H9 (cell line): ENCODE measurements at regions not wholly inside any gene's neighbourhood (a gene's known extent, or its start where the extent isn't known, plus 50 kb on each side); places are given as distances from the start of the nearest gene placed in this dataset.
A peak's percentile ranks its signal among the peaks of the same experiment; 100 is the strongest.

Experiments used
- DNase-seq: peaks from one replicate; pipeline ENCODE4 v3.0.0-alpha.2; 2017
- H2AFZ ChIP-seq: one replicate; pipeline ENCODE4 v1.6.1; 2013; ENCODE audit warnings: mild to moderate bottlenecking, low read length, control low read depth, moderate library complexity
- H2AK5ac ChIP-seq: 2 replicates; pipeline ENCODE4 v1.6.1; 2013; ENCODE audit warnings: low read length, control low read depth, mixed read lengths; ENCODE audit not compliant: insufficient read length
- H2BK120ac ChIP-seq: one replicate; pipeline ENCODE4 v1.6.1; 2013; ENCODE audit warnings: low read depth, mild to moderate bottlenecking, low read length, control low read depth, inconsistent platforms; ENCODE audit not compliant: poor library complexity, severe bottlenecking
- H2BK12ac ChIP-seq: 2 replicates; pipeline ENCODE4 v1.6.1; 2013; ENCODE audit warnings: low read length, control low read depth, mixed read lengths, low read depth; ENCODE audit not compliant: insufficient read length
- H2BK15ac ChIP-seq: 2 replicates; pipeline ENCODE4 v1.6.1; 2013; ENCODE audit warnings: low read depth, low read length, control low read depth
- H2BK20ac ChIP-seq: one replicate; pipeline ENCODE4 v1.6.1; 2013; ENCODE audit warnings: low read depth, mild to moderate bottlenecking, low read length, control low read depth, inconsistent platforms; ENCODE audit not compliant: poor library complexity, severe bottlenecking
- H2BK5ac ChIP-seq: 2 replicates; pipeline ENCODE4 v1.6.1; 2013; ENCODE audit warnings: low read length, control low read depth, mixed read lengths; ENCODE audit not compliant: insufficient read length
- H3K14ac ChIP-seq: 2 replicates; pipeline ENCODE4 v1.6.1; 2013; ENCODE audit warnings: low read length, control low read depth; ENCODE audit not compliant: insufficient read depth
- H3K18ac ChIP-seq: 2 replicates; pipeline ENCODE4 v1.6.1; 2013; ENCODE audit warnings: low read depth, mild to moderate bottlenecking, mixed read lengths, low read length, control low read depth; ENCODE audit not compliant: insufficient read length
- H3K23ac ChIP-seq: 2 replicates; pipeline ENCODE4 v1.6.1; 2013; ENCODE audit warnings: low read length, control low read depth, mixed read lengths, low read depth; ENCODE audit not compliant: insufficient read length
- H3K23me2 ChIP-seq: 2 replicates; pipeline ENCODE4 v1.6.1; 2013; ENCODE audit warnings: low read depth, mild to moderate bottlenecking, mixed read lengths, low read length, control low read depth; ENCODE audit not compliant: insufficient read length, poor library complexity, severe bottlenecking
- H3K27ac ChIP-seq: 2 replicates; pipeline ENCODE4 v1.5.1; 2013; ENCODE audit warnings: low read length, control low read depth, mixed read lengths, low read depth; ENCODE audit not compliant: insufficient read length
- H3K27me3 ChIP-seq: 2 replicates; pipeline ENCODE4 v1.6.1; 2013; ENCODE audit warnings: low read length, control low read depth, inconsistent platforms; ENCODE audit not compliant: insufficient read depth
- H3K4ac ChIP-seq: 2 replicates; pipeline ENCODE4 v1.6.1; 2013; ENCODE audit warnings: low read depth, mild to moderate bottlenecking, control low read depth, inconsistent platforms, low read length, moderate library complexity
- H3K4me1 ChIP-seq: 2 replicates; pipeline ENCODE4 v1.6.1; 2013; ENCODE audit warnings: low read length, control low read depth, inconsistent platforms; ENCODE audit not compliant: insufficient read depth
- H3K4me2 ChIP-seq: 2 replicates; pipeline ENCODE4 v1.6.1; 2013; ENCODE audit warnings: low read length, control low read depth, mixed read lengths; ENCODE audit not compliant: insufficient read length, insufficient read depth
- H3K56ac ChIP-seq: 2 replicates; pipeline ENCODE4 v1.6.1; 2013; ENCODE audit warnings: low read depth, mild to moderate bottlenecking, mixed read lengths, low read length, control low read depth; ENCODE audit not compliant: insufficient read length
- H3K79me1 ChIP-seq: 2 replicates; pipeline ENCODE4 v1.6.1; 2013; ENCODE audit warnings: low read depth, mild to moderate bottlenecking, moderate library complexity, low read length, control low read depth, inconsistent platforms; ENCODE audit not compliant: insufficient read depth, poor library complexity, severe bottlenecking
- H3K79me2 ChIP-seq: 2 replicates; pipeline ENCODE4 v1.6.1; 2013; ENCODE audit warnings: low read length, control low read depth, inconsistent platforms; ENCODE audit not compliant: insufficient read depth
- H3K9ac ChIP-seq: 2 replicates; pipeline ENCODE4 v1.6.1; 2013; ENCODE audit warnings: low read length, control low read depth, mixed read lengths; ENCODE audit not compliant: insufficient read length; ENCODE audit errors: extremely low read depth
- H3K9me3 ChIP-seq: one replicate; pipeline ENCODE4 v1.6.1; 2013; ENCODE audit warnings: low read depth, low read length, inconsistent platforms; ENCODE audit not compliant: control insufficient read depth
- H3T11ph ChIP-seq: one replicate; pipeline ENCODE4 v1.6.1; 2013; ENCODE audit warnings: mild to moderate bottlenecking, low read length, control low read depth, inconsistent platforms
- H4K20me1 ChIP-seq: one replicate; pipeline ENCODE4 v1.6.1; 2013; ENCODE audit not compliant: control insufficient read depth, insufficient read length, insufficient read depth
- H4K5ac ChIP-seq: 2 replicates; pipeline ENCODE4 v1.6.1; 2013; ENCODE audit warnings: low read depth, mild to moderate bottlenecking, mixed read lengths, low read length, control low read depth; ENCODE audit not compliant: insufficient read length
- H4K8ac ChIP-seq: replicated peaks from 2 replicates; pipeline ENCODE4 v1.6.1; 2013; ENCODE audit warnings: low read length, control low read depth, mixed read lengths, low read depth; ENCODE audit not compliant: insufficient read length
- H4K91ac ChIP-seq: 2 replicates; pipeline ENCODE4 v1.6.1; 2013; ENCODE audit warnings: low read depth, mild to moderate bottlenecking, moderate library complexity, mixed read lengths, low read length, control low read depth; ENCODE audit not compliant: insufficient read length
- H3K27ac Mint-ChIP-seq, 3 experiments: 2 replicates in 2 of 3; 3 replicates in 1 of 3; pipeline ENCODE4 v1.8.0; 2020 to 2021; ENCODE audit warnings: mixed read lengths in 3 of 3, mild to moderate bottlenecking in 1 of 3, moderate library complexity in 1 of 3
- H3K27me3 Mint-ChIP-seq: 2 replicates; pipeline ENCODE4 v1.8.0; 2021; ENCODE audit warnings: low read depth, mild to moderate bottlenecking, moderate library complexity, mixed read lengths
- H3K36me3 Mint-ChIP-seq, 3 experiments: 2 replicates in 2 of 3; 3 replicates in 1 of 3; pipeline ENCODE4 v1.8.0; 2020 to 2021; ENCODE audit warnings: low read depth in 3 of 3, mixed read lengths in 3 of 3; ENCODE audit not compliant: insufficient read depth in 1 of 3
- H3K4me1 Mint-ChIP-seq, 2 experiments: 2 replicates each; pipeline ENCODE4 v1.8.0; 2020; ENCODE audit warnings: mixed read lengths in 2 of 2
- H3K4me3 Mint-ChIP-seq, 2 experiments: 2 replicates in 1 of 2; 3 replicates in 1 of 2; pipeline ENCODE4 v1.8.0; 2020 to 2021; ENCODE audit warnings: mild to moderate bottlenecking in 2 of 2, mixed read lengths in 2 of 2, moderate library complexity in 1 of 2
- H3K9me3 Mint-ChIP-seq, 2 experiments: 2 replicates in 1 of 2; 3 replicates in 1 of 2; pipeline ENCODE4 v1.8.0; 2020; ENCODE audit warnings: mild to moderate bottlenecking in 2 of 2, mixed read lengths in 2 of 2, moderate library complexity in 1 of 2
- WGBS: extraction: QIAGEN DNeasy Blood & Tissue Kit; methylation state at CpG from one replicate; pipeline ENCODE4 v1.1.7; 2013; ENCODE audit warnings: missing lambda C conversion rate, low lambda C conversion rate, mixed read lengths; ENCODE audit not compliant: insufficient read length; ENCODE audit errors: extremely low coverage; 5-methylcytosine and 5-hydroxymethylcytosine counted together
- TF ChIP-seq, protein P1 (sequence below): fragments of 200-600 bp; sonication (generic); conservative IDR thresholded peaks from 3 replicates; pipeline ENCODE4 v1.8.0; 2021; ENCODE audit warnings: antibody characterized with exemption, mild to moderate bottlenecking

DNA sequence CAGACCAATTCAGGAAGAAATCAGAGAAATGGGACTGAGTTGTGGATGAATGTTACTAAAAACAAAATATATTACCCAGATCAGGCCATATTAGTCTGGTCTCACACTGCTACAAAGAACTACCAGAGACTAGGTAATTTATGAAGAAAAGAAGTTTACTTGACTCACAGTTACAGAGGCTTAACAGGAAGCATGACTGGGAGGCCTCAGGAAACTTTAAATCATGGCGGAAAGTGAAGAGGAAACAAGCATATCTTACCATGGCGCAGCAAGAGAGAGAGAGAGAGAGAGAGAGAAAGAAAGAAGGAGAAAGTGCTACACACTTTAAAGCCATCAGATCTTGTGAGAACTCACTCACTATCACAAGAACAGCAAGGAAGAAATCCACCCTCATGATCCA lies 636.8 kb upstream of the GRM3 start:
- no peak overlapping the region for H2BK12ac ChIP-seq
- no peak overlapping the region for H4K8ac ChIP-seq
- H3K23me2 ChIP-seq, result no peaks in the 10 kb centered on the region
- H3K79me1 ChIP-seq, result no peaks in the 10 kb centered on the region
- no peak overlapping the region for H2BK20ac ChIP-seq
- no CpG with 5 or more reads among the region's 2 CpGs for WGBS
- Mint-ChIP-seq H3K4me1 (peaks cover 7 to 12% of the 10 kb centered on the region in 2 experiments), H3K36me3 (peaks cover 0 to 2% (median 0%) of the 10 kb centered on the region in 3 experiments; a peak in 1 of 7 replicates), H3K9me3 (peaks cover 0 to 7% of the 10 kb centered on the region in 2 experiments; a peak in 1 of 5 replicates), H3K27ac (no peak overlapping the region), H3K27me3 (no peaks in the 10 kb centered on the region), H3K4me3 (no peak overlapping the region)
- no peak overlapping the region for H3K9ac ChIP-seq
- DNase-seq, result no peak
- H2AFZ ChIP-seq, result peak overlapping the region; percentile 16
- H2AK5ac ChIP-seq, result no peak overlapping the region
- no peaks in the 10 kb centered on the region for H3K9me3 ChIP-seq
- no peak overlapping the region for H4K91ac ChIP-seq
- no peak overlapping the region for H4K5ac ChIP-seq
- H3K27ac ChIP-seq, result no peak overlapping the region
- no peak overlapping the region for H3K56ac ChIP-seq
- H3T11ph ChIP-seq, result no peak overlapping the region
- H3K14ac ChIP-seq, result no peak overlapping the region
- H2BK5ac ChIP-seq, result no peak overlapping the region
- H3K18ac ChIP-seq, result no peak overlapping the region
- H4K20me1 ChIP-seq, result no peaks in the 10 kb centered on the region
- no peaks in the 10 kb centered on the region for H3K27me3 ChIP-seq
- no peaks in the 10 kb centered on the region for H3K4me1 ChIP-seq
- no peak overlapping the region for H3K23ac ChIP-seq
- no peak overlapping the region for H2BK15ac ChIP-seq
- no peak overlapping the region for H2BK120ac ChIP-seq
- H3K4ac ChIP-seq, result no peak overlapping the region
- no peaks in the 10 kb centered on the region for H3K79me2 ChIP-seq
- TF ChIP-seq, protein P1, sequence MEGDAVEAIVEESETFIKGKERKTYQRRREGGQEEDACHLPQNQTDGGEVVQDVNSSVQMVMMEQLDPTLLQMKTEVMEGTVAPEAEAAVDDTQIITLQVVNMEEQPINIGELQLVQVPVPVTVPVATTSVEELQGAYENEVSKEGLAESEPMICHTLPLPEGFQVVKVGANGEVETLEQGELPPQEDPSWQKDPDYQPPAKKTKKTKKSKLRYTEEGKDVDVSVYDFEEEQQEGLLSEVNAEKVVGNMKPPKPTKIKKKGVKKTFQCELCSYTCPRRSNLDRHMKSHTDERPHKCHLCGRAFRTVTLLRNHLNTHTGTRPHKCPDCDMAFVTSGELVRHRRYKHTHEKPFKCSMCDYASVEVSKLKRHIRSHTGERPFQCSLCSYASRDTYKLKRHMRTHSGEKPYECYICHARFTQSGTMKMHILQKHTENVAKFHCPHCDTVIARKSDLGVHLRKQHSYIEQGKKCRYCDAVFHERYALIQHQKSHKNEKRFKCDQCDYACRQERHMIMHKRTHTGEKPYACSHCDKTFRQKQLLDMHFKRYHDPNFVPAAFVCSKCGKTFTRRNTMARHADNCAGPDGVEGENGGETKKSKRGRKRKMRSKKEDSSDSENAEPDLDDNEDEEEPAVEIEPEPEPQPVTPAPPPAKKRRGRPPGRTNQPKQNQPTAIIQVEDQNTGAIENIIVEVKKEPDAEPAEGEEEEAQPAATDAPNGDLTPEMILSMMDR, result no peak
- no peak overlapping the region for H3K4me2 ChIP-seq
